NCI-H2227 treated with DMSO at 0.1 percent for 48 hours (cell line): ENCODE measurements at regions not wholly inside any gene's neighbourhood (a gene's known extent, or its start where the extent isn't known, plus 50 kb on each side); places are given as distances from the start of the nearest gene placed in this dataset.
"Not testable (repeated sequence)": the region's sequence is repeated elsewhere in the genome, so short reads cannot be mapped to it uniquely, and the experiment has no call there.

Experiments
- DNase-seq: peaks from one replicate; lab custom pipeline; 2025; lab: John Stamatoyannopoulos, UW

DNA sequence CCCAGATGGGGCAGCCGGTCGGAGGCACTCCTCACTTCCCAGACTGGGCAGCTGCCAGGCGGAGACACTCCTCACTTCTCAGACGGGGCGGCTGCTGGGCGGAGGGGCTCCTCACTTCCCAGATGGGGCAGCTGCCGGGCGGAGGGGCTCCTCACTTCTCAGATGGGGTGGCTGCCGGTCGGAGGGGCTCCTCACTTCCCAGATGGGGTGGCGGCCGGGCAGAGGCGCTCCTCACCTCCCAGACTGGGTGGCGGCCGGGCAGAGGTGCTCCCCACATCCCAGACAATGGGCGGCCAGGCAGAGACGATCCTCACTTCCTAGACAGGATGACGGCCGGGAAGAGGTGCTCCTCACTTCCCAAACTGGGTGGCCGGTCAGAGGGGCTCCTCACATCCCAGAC, 55.2 kb upstream of the DHRS4 start:
- DNase-seq, result not testable (repeated sequence)

DNA sequence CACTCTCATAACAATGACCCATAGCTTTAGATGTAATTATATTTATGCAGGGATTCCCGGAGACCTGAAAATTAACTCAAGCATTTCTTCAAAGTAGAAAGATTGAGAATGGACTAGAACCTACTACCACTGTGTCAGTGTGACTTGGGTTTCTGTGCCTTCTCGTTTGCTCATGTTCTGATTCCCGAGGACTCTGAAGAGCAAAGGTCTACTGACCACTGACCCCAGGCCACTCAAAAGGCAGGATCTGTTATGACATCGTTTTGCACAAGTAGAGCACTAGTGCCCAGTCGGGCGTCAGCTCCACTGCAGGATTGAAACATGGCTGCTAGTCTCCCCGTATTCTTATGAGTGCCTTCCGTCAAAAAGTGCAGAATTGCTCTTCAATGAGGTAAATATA, 53.8 kb upstream of the DHRS4 start:
- DNase-seq, result no peak

DNA sequence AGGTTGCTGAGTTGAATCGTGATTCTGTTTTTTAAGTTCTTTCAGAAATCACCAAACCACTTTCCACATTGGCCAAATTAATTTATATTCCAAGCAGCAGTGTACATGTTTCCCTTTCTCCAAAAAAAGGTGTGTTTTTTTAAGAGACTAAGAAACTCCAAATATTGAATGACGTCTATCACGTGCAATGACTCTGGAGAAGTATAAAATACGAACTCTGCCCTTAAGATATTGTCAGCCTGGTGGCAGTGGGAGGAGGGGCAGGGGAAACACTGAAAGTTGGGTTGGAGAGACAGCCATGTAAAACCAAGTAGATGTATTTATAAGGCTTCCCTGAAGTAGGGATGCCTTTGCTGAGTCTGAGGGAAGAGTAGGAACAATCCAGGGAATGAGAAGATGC, 50.1 kb upstream of the DHRS4 start:
- DNase-seq, result no peak
